Endometrial microvascular endothelial cells (primary cell): ENCODE measurements at regions not wholly inside any gene's neighbourhood (a gene's known extent, or its start where the extent isn't known, plus 50 kb on each side); places are given as distances from the start of the nearest gene placed in this dataset.

Source experiments
- in situ Hi-C: cut with HindIII; loops from 2 replicates; pipeline ENCODE4 v1.10.0; 2017; ENCODE audit warnings: low sequenced_read_pairs, low pct_unique_long_range_greater_than_20kb; ENCODE audit errors: inconsistent ontology term

DNA sequence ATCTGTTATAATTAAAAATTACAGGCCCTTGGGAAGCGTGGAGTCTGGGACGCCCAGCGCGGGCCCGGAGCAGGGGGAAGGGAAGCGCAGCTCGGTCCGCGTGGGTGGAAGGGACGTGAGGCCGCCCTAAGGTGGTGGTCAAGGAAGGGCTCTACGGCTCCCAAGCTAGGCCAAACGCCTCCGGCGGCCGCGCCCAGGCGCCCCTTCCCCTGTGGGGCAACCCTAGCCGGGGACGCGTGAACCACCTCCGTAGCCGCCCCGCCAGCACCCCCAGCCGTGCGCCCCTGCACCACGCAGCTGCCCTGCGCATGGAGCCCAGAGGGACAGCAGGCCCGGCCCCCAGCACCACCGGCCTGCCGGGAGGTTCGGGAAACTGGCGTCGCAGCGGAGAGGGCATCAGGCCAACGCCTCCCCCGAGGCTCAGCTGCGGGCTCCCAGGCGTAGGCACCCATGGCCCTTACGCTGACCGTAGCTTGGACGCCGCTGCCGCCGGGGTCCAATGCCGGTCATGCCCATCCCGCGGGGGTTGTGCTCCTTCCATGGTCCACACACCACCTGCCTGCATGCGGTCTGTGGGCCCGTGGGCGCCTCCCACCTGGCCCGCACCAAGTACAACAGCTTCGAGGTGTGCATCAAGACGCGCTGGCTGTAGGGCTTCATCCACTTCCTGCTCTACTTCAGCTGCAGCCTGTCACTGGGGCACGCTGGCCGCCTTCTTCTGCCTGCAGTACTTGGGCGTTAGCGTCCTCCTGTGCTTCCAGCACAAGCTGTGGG, 166.7 kb downstream of the SEPTIN7 start:
- in situ Hi-C loops, result no loop called here

DNA sequence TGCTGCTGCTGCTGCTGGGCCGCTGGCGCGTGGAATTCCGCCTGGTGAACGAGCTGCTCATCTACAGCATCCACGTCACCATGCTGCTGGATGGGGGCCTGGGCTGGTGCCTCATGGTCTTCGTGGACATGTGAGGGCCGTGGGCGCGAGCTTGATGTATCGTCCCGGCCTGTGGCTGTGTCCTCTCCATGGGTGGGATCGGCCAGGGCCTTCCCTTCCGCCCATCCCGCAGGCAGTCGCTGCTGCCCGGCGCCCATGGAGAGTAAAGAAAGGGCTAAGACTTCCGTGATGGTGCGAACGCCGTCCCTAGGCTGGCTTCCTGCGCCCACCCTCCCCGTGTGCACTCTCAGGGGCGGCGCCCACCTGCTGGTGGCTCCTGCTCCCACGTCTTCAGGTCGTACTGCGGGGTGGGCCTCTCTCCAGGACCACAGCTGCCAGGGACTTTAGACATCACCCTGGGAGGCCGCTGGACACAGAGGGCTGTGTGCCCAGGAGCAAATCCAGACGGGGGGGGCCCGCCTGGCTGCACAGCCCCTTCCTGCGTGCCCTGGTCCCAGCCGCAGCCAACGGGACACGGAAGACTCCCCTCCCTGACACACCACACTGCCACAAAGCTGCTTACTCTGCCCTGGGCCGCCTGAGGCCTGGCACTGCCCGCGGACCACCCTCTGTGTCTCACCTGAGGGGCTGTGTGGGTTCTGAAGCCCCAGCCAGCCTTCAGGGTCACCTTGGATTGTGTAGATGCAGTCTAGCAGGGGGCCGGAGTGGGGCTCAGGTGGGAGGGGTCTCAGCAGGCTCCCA, 167.5 kb downstream of the SEPTIN7 start:
- in situ Hi-C loops, result no loop called here

DNA sequence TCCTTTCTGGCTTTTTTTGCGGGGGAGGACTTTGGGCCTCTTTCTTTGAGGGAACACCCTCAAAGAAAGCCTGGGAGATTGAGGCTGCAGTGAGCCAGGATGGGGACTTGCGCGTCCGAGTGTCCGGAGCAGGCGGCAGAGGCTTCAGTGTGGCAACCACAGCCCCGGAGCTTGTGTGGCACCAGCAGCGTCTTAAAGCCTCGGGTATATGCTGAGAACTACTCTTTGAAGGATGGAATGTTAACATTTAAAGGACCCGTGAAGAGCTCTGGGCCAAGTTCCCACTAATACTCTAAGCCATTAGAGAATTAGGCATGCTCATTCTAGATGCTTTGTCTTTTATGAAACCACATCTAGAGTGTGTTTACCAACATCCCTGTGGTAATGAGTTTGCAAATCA, 168.2 kb downstream of the SEPTIN7 start:
- in situ Hi-C loops, result no loop called here

DNA sequence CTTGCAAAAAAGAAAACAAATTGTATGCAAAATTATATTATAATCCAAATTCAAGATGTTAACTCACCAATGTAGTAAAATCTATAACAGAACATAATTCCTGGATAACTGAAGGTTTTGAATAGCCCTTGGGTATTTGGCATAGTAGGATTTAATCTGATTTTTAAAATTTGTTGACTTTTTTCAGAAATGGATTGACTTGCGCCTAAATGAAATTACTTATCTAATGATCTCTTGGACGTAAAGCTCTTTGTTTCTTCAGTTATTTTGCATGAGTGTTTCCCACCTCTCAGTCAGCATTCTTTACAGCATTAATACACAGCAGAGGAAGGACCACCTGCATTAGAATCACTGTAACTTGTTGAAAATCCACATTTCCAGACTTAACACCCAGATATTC, 169.6 kb downstream of the SEPTIN7 start:
- in situ Hi-C loops, result no loop called here

DNA sequence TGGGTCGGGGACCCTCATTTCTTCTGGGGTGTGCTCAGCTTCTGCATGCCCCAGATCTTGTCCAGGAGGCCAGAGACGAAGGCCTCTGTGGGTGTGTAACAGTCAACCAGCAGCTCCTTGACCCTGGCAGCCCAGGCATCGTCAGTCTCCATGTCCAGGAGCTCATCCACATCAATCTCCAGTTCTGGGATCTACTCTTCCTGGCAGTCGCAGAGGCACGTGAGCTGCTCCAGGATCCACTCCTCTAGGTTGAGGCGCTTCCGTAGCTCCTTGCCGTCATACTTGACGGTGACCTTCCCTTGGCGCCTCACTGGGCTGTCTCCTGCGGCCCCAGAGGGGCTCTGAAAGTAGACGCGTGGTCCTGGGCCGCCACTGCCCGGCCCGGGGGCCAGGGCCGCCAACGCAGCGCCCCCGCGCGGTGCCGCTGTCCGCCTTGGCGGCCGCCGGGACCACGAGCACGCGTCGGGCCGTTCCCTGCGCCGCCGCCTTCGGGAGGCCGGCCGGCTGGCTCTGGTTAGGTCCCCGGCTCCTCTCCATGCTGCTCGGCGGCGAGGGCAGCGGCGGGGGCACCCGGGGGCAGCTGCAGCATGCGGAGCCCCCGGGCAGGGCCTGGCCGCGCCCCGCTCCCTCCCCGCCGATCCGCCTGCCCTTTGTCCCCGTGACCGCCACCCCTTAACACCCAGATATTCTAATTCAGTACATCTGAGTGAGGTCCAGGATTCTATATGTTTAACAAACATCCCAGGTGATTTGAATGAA, 170.5 kb downstream of the SEPTIN7 start:
- in situ Hi-C loops, result no loop called here

DNA sequence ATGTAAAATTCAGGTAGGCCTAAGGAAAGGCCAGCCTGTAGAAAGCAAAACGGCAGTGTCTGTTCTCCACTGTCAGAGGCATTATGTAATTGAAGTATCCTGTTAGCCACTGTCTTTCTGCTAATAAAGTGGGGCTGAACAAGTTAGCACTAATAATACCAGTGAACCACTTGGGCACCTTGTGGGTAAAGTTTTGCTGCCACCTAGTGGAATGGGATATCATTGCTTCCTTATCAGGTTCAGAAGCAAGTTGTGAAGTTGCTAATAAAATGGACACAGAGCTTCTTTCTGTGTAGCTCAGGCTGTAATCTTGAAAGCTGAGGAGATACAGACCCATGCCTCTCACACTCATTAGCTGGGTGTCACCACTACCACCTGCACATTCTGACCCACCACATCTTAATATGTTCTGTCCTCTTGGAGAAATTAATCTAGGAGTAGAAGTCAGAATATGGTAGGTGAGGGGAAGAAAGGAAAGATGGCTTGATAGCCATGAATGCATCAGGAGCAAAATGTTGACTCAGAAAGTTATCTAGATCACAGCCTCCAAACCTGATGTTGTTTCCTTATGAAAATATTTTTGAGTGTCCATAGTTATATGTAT, 175.1 kb downstream of the SEPTIN7 start:
- in situ Hi-C loops, result loop anchor here (25.0 kb wide), 1 partner anchor 336 kb away; no protein-coding TSS in a partner anchor

DNA sequence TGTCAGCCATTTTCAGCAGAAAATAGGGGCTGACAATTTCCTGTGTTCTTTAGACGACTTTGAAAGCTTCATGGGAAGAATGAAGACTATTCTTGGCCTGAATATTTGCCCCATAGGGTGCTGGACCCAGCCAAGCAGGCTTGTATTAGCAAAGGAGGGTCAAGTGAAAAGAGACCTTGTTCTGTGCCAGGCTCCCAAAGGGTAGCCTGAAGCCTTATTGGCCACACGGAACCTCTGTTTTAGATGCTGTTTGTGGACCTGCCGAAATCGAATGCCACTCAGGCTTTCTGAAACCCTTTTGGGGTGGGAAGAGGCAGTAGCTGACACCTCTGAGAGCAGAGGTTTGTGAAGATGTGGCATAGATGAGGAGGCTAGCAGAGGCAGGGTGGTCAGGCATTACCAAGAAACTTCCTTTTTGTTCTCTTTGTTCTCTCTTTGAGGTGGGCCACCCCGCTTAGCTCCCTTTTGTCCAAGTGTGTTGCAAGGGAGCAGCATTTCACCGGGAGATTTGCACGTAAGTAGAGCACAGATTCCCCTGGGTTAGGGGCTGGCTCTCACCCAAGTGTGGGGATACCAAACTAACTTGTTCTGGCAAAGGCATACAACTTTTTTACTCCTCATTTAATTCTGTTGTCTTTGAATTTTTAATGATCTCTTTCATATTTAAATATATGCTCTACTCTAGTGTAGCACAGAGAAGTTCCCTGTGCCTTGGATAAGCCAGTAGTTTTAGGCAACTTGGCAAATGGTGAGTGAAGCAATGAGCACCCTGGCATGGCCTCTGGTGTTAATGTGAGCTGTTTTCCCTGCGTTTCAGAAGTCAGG, 174.0 kb upstream of the EEPD1 start:
- in situ Hi-C loops, result loop anchor here (25.0 kb wide), 1 partner anchor 333 kb away; no protein-coding TSS in a partner anchor

DNA sequence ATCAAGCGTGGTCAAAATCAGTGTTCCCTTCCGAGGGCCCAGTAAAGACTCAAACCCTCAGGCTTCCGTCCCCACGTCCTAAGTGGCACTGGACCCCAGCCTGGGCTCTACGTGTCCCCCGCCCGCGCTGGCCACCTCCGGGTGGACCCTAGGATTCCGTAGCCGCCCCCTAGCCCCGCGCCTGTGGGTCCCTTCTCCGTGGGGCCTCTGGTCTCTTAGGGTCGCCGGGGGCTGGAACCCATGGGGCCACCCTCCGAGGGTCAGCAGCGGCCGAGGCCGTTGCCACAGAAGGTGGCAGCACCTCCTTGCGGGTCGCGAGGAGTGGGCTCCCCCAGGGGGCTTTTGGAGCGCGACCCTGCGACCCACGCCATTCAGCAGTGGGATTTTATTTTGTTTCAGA, 170.5 kb upstream of the EEPD1 start:
- in situ Hi-C loops, result loop anchor here (25.0 kb wide), 1 partner anchor 330 kb away; no protein-coding TSS in a partner anchor

DNA sequence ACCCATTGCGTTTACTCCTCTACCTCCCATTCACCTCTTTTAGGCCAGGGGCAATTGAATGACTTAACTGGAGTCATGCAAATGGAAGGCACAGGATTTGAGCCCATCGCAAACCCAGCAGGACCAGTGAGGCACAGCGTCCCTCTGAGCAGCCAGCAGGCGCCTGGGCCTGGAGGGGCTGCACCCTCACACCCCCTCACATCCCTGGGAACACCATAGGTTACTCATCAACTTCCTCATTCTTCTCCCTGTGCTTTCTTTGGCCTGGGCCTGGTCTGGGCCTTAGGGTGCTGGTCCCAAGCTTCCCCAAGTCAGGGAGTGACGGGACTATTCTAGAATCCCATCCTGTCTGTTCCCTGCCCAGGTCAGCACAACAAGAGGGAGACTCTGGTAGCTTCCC, 169.4 kb upstream of the EEPD1 start:
- in situ Hi-C loops, result loop anchor here (25.0 kb wide), 1 partner anchor 329 kb away; no protein-coding TSS in a partner anchor

DNA sequence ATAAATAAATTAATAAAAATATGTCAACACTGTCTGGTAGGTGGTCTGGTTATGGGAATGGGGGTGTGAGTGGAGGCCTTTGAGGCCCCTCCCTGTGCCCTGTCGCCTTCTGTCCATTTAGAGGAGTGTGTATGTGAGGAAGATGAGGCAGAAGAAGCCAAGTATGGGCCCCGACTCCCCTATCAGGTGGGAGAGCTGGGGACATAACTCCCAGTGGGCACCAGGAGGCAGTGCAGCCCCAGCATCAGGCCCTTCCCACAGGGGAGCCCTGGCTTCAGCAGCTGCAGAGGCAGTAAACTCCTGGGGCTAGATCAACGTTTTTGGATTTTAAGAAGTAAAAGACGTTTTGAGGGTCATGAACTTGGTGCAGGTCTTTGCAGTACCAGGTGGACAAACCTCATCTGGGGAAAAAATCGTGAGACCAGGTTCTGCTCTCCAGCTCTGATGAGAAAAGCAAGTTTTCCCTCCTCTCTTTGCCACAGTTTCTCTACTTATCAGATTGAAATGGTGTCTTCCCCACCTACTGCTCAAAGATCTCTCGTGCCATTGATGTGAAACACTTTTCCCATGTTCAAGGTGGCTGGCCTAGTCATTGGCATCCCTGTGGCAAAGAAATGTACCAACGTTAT, 167.8 kb upstream of the EEPD1 start:
- in situ Hi-C loops, result loop anchor here (25.0 kb wide), 1 partner anchor 327 kb away; no protein-coding TSS in a partner anchor

DNA sequence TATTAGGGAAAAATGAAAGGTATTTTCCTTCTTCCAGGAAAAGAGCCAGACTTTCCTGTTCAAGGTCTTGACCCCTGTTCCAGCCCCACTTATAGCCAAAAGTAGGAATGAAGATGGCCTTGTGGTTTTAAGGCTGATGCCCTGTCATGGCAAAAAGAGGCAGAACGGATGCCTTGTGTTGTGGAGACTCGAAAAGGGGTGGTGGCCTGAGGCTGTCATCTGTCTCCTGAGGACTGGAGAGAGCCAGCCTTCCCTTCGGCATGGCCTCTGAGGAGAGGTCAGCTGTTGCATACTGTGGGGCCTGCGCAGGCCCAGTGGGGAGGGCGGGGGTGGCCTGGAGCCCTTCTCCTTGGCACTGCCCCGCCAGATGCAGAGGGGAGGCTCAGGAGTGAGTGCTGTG, 166.0 kb upstream of the EEPD1 start:
- in situ Hi-C loops, result loop anchor here (25.0 kb wide), 1 partner anchor 325 kb away; no protein-coding TSS in a partner anchor

DNA sequence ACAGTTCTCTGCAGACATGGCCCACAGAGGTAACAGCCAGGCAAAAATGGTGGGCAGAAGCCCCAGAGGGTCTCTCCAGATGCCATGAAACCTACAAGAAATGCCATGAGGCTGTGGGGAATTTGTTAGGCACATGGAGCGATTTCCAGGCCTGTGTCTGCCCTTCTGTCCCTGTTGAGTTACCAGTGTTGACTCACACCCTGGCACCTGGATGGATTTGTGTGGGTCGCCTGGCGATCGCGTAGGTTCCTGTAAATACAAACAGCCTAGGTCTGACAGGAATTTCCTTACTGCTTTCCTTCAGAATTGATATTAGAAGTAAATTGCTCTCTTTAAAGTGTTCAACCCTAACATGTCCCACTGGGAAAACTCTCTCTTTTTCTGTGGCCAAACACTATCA, 164.9 kb upstream of the EEPD1 start:
- in situ Hi-C loops, result loop anchor here (25.0 kb wide), 1 partner anchor 324 kb away; no protein-coding TSS in a partner anchor

DNA sequence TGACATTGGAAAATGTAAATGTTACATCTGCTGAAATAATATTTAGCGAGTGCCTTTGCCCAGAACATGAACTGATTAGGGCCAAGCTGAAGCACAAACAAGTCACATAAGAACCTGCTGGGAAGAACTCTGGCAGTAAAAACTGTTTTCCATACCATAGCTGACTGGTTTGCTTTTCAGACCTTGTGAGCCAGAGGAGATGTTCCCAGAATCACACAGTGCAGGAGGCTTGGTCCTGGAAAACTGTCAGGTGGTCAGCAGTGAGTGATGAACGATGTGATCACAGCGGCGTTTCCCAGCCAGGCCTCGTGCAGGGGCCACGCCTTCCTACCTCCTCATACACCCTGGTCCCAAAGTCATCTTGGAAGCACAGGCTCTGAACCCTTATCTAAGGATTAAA, 164.2 kb upstream of the EEPD1 start:
- in situ Hi-C loops, result loop anchor here (25.0 kb wide), 1 partner anchor 323 kb away; no protein-coding TSS in a partner anchor

DNA sequence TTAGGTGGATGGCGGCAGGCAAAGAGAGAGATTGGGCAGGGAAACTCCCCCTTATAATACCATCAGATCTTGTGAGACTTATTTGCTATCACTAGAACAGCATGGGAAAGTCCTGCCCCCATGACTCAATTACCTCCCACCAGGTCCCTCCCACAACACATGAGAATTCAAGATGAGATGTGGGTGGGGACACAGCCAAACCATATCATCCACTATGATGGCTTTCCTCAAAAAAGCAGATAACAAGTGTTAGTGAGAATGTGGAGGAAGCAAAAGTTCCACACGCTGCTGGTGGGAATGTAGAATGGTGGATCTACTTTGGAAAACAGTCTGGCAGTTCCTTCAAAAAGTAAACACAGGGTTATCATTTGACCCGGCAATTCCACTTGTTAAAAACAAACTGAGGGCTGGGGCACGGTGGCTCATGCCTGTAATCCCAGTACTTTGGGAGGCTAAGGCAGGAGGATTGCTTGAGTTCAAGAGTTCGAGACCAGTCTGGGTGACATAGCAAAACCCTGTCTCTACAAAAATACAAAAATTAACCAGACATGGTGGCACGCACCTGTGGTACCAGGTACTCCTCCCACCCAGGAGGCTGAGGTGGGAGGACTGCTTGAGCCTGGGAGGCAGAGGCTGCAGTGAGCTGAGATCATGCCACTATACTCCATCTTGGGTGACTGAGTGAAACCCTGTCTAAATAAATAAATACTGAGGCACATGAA, 161.4 kb upstream of the EEPD1 start:
- in situ Hi-C loops, result loop anchor here (25.0 kb wide), 1 partner anchor 321 kb away; no protein-coding TSS in a partner anchor

DNA sequence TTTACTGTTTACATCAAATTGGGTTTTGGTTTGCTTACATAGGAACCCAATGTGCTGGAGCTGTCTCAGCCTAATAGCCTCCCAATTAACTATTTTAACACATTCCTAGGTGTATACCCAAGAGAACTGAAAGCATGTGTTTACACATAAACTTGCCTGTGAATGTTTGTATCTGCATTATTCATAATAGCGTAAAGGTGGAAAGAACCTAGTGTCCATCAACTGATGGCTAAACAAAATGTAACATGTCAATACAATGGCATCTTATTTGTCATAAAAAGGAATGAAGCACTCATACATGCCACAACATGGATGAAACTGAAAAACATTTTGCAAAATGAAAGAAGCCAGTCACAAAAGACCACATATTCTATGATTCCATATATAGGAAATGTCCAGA, 160.6 kb upstream of the EEPD1 start:
- in situ Hi-C loops, result loop anchor here (25.0 kb wide), 1 partner anchor 320 kb away; no protein-coding TSS in a partner anchor

DNA sequence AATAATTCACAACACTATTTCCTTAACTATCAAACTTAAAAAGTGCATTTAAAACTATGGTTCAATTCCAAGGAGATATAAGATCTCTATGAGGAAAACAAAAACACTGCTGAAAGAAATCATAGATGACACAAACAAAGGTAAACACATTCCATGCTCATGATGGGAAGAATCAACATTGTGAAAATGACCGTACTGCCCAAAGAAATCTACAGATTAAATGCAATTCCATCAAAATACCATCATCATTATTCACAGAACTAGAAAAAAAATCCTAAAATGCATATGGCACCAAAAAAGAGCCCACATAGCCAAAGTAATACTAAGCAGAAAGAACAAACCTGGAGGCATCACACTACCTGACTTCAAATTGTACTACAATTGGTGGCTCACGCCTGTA, 159.9 kb upstream of the EEPD1 start:
- in situ Hi-C loops, result loop anchor here (25.0 kb wide), 1 partner anchor 319 kb away; no protein-coding TSS in a partner anchor
